Skeletal muscle tissue (tissue), 3 donors: ENCODE measurements at regions not wholly inside any gene's neighbourhood (a gene's known extent, or its start where the extent isn't known, plus 50 kb on each side); places are given as distances from the start of the nearest gene placed in this dataset.
"Not testable (repeated sequence)": the region's sequence is repeated elsewhere in the genome, so short reads cannot be mapped to it uniquely, and the experiment has no call there.

Experiments
- H3K27ac ChIP-seq: one replicate; pipeline ENCODE4 v1.7.0; 2013; ENCODE audit warnings: mild to moderate bottlenecking, low read depth, low read length, inconsistent platforms
- H3K27me3 ChIP-seq, 3 donors: one replicate each; pipeline ENCODE4 v1.7.0; 2013; ENCODE audit warnings: low read length in 3 of 3; ENCODE audit not compliant: control insufficient read depth in 3 of 3, insufficient read depth in 3 of 3
- H3K36me3 ChIP-seq, 3 donors: one replicate each; pipeline ENCODE4 v1.7.0; 2013; ENCODE audit warnings: low read length in 3 of 3; ENCODE audit not compliant: control insufficient read depth in 3 of 3, insufficient read depth in 3 of 3
- H3K4me1 ChIP-seq, 3 donors: one replicate each; pipeline ENCODE4 v1.7.0; 2013; ENCODE audit warnings: low read length in 3 of 3, mild to moderate bottlenecking in 3 of 3; ENCODE audit not compliant: control insufficient read depth in 3 of 3, insufficient read depth in 3 of 3
- H3K4me3 ChIP-seq, 3 donors: one replicate each; pipeline ENCODE4 v1.7.0; 2013; ENCODE audit warnings: low read length in 3 of 3
- H3K9ac ChIP-seq, 3 donors: one replicate each; pipeline ENCODE4 v1.7.0; 2013; ENCODE audit warnings: low read length in 3 of 3, mild to moderate bottlenecking in 3 of 3, moderate library complexity in 2 of 3, low read depth in 1 of 3
- H3K9me3 ChIP-seq, 3 donors: one replicate each; pipeline ENCODE4 v1.7.0; 2013; ENCODE audit warnings: low read length in 3 of 3; ENCODE audit not compliant: control insufficient read depth in 3 of 3
- donor health status: Osteomylitis.

GRCh38 chr3:707041-707440 is 385.8 kb upstream of the CNTN6 start:
- Histone ChIP-seq H3K27me3 (no peaks in the 10 kb centered on the region), H3K36me3 (no peaks in the 10 kb centered on the region), H3K4me1 (no peaks in the 10 kb centered on the region), H3K4me3 (no peak overlapping the region), H3K9me3 (no peaks in the 10 kb centered on the region), H3K27ac (no peak overlapping the region), H3K9ac (no peak overlapping the region)

GRCh38 chr3:713006-713621 is 379.7 kb upstream of the CNTN6 start:
- Histone ChIP-seq H3K4me1 (no peaks in the 10 kb centered on the region), H3K4me3 (no peak overlapping the region), H3K9me3 (no peaks in the 10 kb centered on the region), H3K36me3 (no peaks in the 10 kb centered on the region), H3K27me3 (no peaks in the 10 kb centered on the region), H3K9ac (no peak overlapping the region), H3K27ac (no peak overlapping the region)

GRCh38 chr3:713947-714620 is 378.7 kb upstream of the CNTN6 start:
- Histone ChIP-seq H3K9me3 (no peaks in the 10 kb centered on the region), H3K4me3 (no peak overlapping the region), H3K27ac (no peak overlapping the region), H3K4me1 (no peaks in the 10 kb centered on the region), H3K9ac (no peak overlapping the region), H3K36me3 (no peaks in the 10 kb centered on the region), H3K27me3 (no peaks in the 10 kb centered on the region)

GRCh38 chr3:721086-721485 is 371.7 kb upstream of the CNTN6 start:
- H3K27ac ChIP-seq: no peak overlapping the region
- no peaks in the 10 kb centered on the region for H3K4me1 ChIP-seq
- no peak overlapping the region for H3K9ac ChIP-seq
- H3K27me3 ChIP-seq: no peaks in the 10 kb centered on the region
- H3K9me3 ChIP-seq: no peaks in the 10 kb centered on the region
- H3K36me3 ChIP-seq: no peaks in the 10 kb centered on the region
- H3K4me3 ChIP-seq: no peak overlapping the region

GRCh38 chr3:732326-732928 is 360.4 kb upstream of the CNTN6 start:
- Histone ChIP-seq H3K4me1 (no peaks in the 10 kb centered on the region), H3K4me3 (no peak overlapping the region), H3K9ac (no peak overlapping the region), H3K27ac (no peak overlapping the region), H3K27me3 (no peaks in the 10 kb centered on the region), H3K36me3 (no peaks in the 10 kb centered on the region), H3K9me3 (no peaks in the 10 kb centered on the region)

- H3K9me3 ChIP-seq: no peaks in the 10 kb centered on the region
- no peaks in the 10 kb centered on the region for H3K27me3 ChIP-seq
- no peak overlapping the region for H3K27ac ChIP-seq
- H3K9ac ChIP-seq: no peak overlapping the region
- no peaks in the 10 kb centered on the region for H3K4me1 ChIP-seq
- no peaks in the 10 kb centered on the region for H3K36me3 ChIP-seq
- H3K4me3 ChIP-seq: no peak overlapping the region
These were observed 359.5 kb upstream of the CNTN6 start for GRCh38 chr3:733313-733712.

GRCh38 chr3:757711-758110 is 335.1 kb upstream of the CNTN6 start:
- Histone ChIP-seq H3K9me3 (peaks cover 0 to 3% (median 0%) of the 10 kb centered on the region in 3 donors), H3K27me3 (no peaks in the 10 kb centered on the region), H3K4me3 (no peak overlapping the region)

GRCh38 chr3:759106-759505 is 333.7 kb upstream of the CNTN6 start:
- no peak overlapping the region for H3K27ac ChIP-seq
- H3K27me3 ChIP-seq: no peaks in the 10 kb centered on the region
- H3K9me3 ChIP-seq: peaks cover 0 to 3% (median 0%) of the 10 kb centered on the region in 3 donors
- no peak overlapping the region for H3K9ac ChIP-seq
- H3K36me3 ChIP-seq: no peaks in the 10 kb centered on the region
- H3K4me3 ChIP-seq: no peak overlapping the region
- no peaks in the 10 kb centered on the region for H3K4me1 ChIP-seq

More at GRCh38 chr3:757711-758110, 335.1 kb upstream of the CNTN6 start:
- Histone ChIP-seq H3K27ac (no peak overlapping the region), H3K9ac (no peak overlapping the region), H3K4me1 (no peaks in the 10 kb centered on the region), H3K36me3 (no peaks in the 10 kb centered on the region)

- H3K36me3 ChIP-seq, H3K9me3 ChIP-seq, H3K4me1 ChIP-seq, H3K27ac ChIP-seq, H3K27me3 ChIP-seq, H3K4me3 ChIP-seq, H3K9ac ChIP-seq: not testable (repeated sequence)
These were observed 319.4 kb upstream of the CNTN6 start for GRCh38 chr3:773433-773832.

GRCh38 chr3:775178-775880 is 317.5 kb upstream of the CNTN6 start:
- Histone ChIP-seq H3K9me3 (no peaks in the 10 kb centered on the region), H3K27ac (no peak overlapping the region), H3K9ac (no peak overlapping the region), H3K36me3 (no peaks in the 10 kb centered on the region), H3K4me1 (no peaks in the 10 kb centered on the region), H3K27me3 (no peaks in the 10 kb centered on the region), H3K4me3 (no peak overlapping the region)
